ENCODE measurements at regions not wholly inside any gene's neighbourhood (a gene's known extent, or its start where the extent isn't known, plus 50 kb on each side); places are given as distances from the start of the nearest gene placed in this dataset.
A peak's percentile ranks its signal among the peaks of the same experiment; 100 is the strongest.

GRCh38 chr15:36403351-36403750, 176.1 kb upstream of the CDIN1 start:
- Histone ChIP-seq H3K9me3 (no peaks in the 10 kb centered on the region), H3K4me3 (no peak overlapping the region), H3K27ac (no peak overlapping the region), H3K4me1 (peaks cover 22% of the 10 kb centered on the region), H3K4me2 (no peak overlapping the region)
- POLR2A ChIA-PET = no interaction called here
- no peak for ATAC-seq
- CTCF ChIA-PET = interaction anchor here (1.4 kb wide), 1 partner anchor 25 kb away, joined by 3 read pairs; no protein-coding TSS in a partner anchor
- no peak for DNase-seq (ENCODE audit: low read depth in 1 of 2, low spot score in 1 of 2)
- FAIRE-seq = no peak
- 78% methylated on average over 5 of the region's 5 CpGs for WGBS (ENCODE audit: missing lambda C conversion rate)
- TF ChIP-seq RAD21 (conservative IDR thresholded peaks at IDR 0.05 in 1 of 2, IDR thresholded peaks at IDR 0.05 in 1 of 2) = no peak
- no peak for TF ChIP-seq MAX (IDR thresholded peaks at IDR 0.05)
- TF ChIP-seq SREBF2 (IDR thresholded peaks at IDR 0.05) = no peak
- no peak for TF ChIP-seq JUNB (IDR thresholded peaks at IDR 0.05)
- no peak for TF ChIP-seq NR3C1 (IDR thresholded peaks at IDR 0.05)
- no peak for TF ChIP-seq ZNF302 (CRISPR knock-in tag; IDR thresholded peaks at IDR 0.05)
- no peak for TF ChIP-seq HDAC2 (IDR thresholded peaks at IDR 0.05)
- no peak for TF ChIP-seq HOXA7 (CRISPR knock-in tag; IDR thresholded peaks at IDR 0.05)
- TF ChIP-seq FOSB (CRISPR knock-in tag; IDR thresholded peaks at IDR 0.05) = no peak

- no peak for ATAC-seq
These were observed 173.1 kb upstream of the CDIN1 start for GRCh38 chr15:36406366-36406765.

GRCh38 chr15:36406911-36407310, 172.5 kb upstream of the CDIN1 start:
- no peak overlapping the region for H3K4me3 ChIP-seq
- ATAC-seq = no peak
- H3K9me3 ChIP-seq = no peaks in the 10 kb centered on the region
- TF ChIP-seq BHLHE40 (IDR thresholded peaks at IDR 0.05; ENCODE audit: low read depth, low read length) (no peak), CHD2 (IDR thresholded peaks at IDR 0.05; ENCODE audit: low read length, partially characterized antibody) (no peak), USF2 (IDR thresholded peaks at IDR 0.05) (no peak), HOXB13 (CRISPR knock-in tag; IDR thresholded peaks at IDR 0.05; ENCODE audit: low read depth) (no peak), POLR2A (IDR thresholded peaks at IDR 0.05; ENCODE audit: low read length) (no peak), ZFP36 (IDR thresholded peaks at IDR 0.05; ENCODE audit: borderline replicate concordance, partially characterized antibody) (no peak), HES2 (IDR thresholded peaks at IDR 0.05) (no peak), RAD21 (conservative IDR thresholded peaks at IDR 0.05 in 1 of 2, IDR thresholded peaks at IDR 0.05 in 1 of 2) (no peak)
- H3K4me2 ChIP-seq = no peak overlapping the region; the same call in 1 of the 3 replicates
- WGBS (ENCODE audit: missing lambda C conversion rate) = 65% methylated on average over 3 of the region's 3 CpGs
- H3K27ac ChIP-seq = peak overlapping the region in 1 of 2 experiments; percentile 8; a peak in 1 of 6 replicates
- CTCF ChIA-PET = no interaction called here
- FAIRE-seq = no peak
- H3K4me1 ChIP-seq = peaks cover 18% of the 10 kb centered on the region
- POLR2A ChIA-PET = no interaction called here
- DNase-seq (ENCODE audit: low read depth in 1 of 2, low spot score in 1 of 2) = no peak

More at GRCh38 chr15:36406366-36406765, 173.1 kb upstream of the CDIN1 start:
- TF ChIP-seq FOSB (CRISPR knock-in tag; IDR thresholded peaks at IDR 0.05) (no peak), EHMT2 (IDR thresholded peaks at IDR 0.05; ENCODE audit: low read depth) (no peak), ZNF302 (CRISPR knock-in tag; IDR thresholded peaks at IDR 0.05) (no peak), HOXB5 (CRISPR knock-in tag; IDR thresholded peaks at IDR 0.05) (no peak), PBX3 (IDR thresholded peaks at IDR 0.05) (no peak), GATA3 (IDR thresholded peaks at IDR 0.05; ENCODE audit: borderline replicate concordance) (no peak), HOXA7 (CRISPR knock-in tag; IDR thresholded peaks at IDR 0.05) (no peak), E2F6 (IDR thresholded peaks at IDR 0.05; ENCODE audit: borderline replicate concordance, low read depth) (no peak), ESRRA (IDR thresholded peaks at IDR 0.05; ENCODE audit: borderline replicate concordance, low read length) (no peak), SMC3 (IDR thresholded peaks at IDR 0.05) (no peak), HOXB13 (CRISPR knock-in tag; IDR thresholded peaks at IDR 0.05; ENCODE audit: low read depth) (no peak), ZSCAN20 (CRISPR knock-in tag; IDR thresholded peaks at IDR 0.05) (no peak), KDM5A (IDR thresholded peaks at IDR 0.05) (no peak)
- Histone ChIP-seq H3K4me2 (no peak overlapping the region), H3K4me1 (peaks cover 18% of the 10 kb centered on the region), H3K27ac (peak overlapping the region in 1 of 2 experiments; percentile 8; a peak in 1 of 6 replicates), H3K4me3 (no peak overlapping the region), H3K9me3 (no peaks in the 10 kb centered on the region)
- ChIA-PET CTCF (no interaction called here), POLR2A (no interaction called here)
- no peak for DNase-seq (ENCODE audit: low read depth in 1 of 2, low spot score in 1 of 2)
- 85% methylated on average over 3 of the region's 3 CpGs for WGBS (ENCODE audit: missing lambda C conversion rate)
- FAIRE-seq = no peak
